HG03460 (cell line): ENCODE measurements at regions not wholly inside any gene's neighbourhood (a gene's known extent, or its start where the extent isn't known, plus 50 kb on each side); places are given as distances from the start of the nearest gene placed in this dataset.

Source experiments
- ATAC-seq: cut with Tn5 transposase; IDR thresholded peaks from one replicate; pipeline ENCODE4 v1.9.1; 2021; ENCODE audit not compliant: unreplicated experiment

DNA sequence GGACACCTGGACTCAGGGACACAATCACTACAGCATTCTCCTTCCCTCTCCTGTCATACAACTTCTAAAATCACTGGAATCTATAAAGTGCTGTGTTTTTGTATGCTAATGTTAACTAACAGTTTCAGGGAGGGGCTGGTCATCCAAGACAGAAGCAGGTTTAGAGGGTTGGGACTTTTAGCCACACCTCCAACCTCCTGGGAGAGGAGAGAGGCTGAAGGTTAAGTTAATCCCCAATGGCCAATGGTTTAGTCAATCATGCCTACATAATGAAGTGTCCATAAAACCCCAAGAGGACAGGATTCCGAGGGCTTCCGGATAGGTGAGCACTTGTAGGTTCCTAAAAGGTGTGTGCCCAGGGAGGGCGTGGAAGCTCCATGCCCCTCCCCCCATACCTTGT lies 219.3 kb upstream of the CTNNB1 start:
- no peak for ATAC-seq

DNA sequence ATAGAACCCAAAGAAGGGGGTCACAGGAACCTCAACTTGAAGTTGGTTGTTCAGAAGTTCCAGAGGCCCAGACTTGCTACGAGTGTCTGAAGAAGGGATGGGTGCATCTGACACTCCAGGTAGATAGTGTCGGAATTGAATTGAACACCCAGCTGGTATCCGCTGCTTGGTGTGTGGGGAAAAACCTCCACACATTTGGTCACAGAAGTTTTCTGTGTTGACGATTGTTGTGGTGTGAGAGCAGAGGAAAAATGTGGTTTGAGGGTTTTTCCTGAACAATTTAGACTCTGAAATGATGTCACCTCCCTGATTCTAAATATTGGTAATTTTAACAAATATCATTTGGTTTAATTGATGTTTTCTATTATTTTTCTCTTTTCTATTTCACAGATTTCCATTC lies 218.8 kb upstream of the CTNNB1 start:
- no peak for ATAC-seq

DNA sequence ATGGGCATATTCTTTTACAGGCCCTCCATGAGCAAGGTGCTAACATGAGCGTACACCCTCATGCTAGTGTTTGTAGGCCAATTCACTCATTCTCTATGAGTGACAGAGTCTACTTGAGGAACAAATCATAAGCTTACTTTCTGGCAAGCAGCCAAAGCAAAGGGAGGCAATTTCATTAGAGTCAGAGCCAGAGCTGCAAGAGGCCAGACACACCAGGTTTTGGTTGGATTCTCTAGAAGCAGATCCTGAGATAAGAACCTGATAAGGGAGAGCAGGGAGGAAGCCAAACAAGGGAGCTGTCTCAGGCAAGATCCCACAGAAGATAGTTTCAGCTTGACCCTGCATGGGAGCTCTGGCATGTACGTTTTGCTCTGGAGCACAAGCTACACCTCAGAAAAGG lies 214.1 kb upstream of the CTNNB1 start:
- ATAC-seq = no peak

DNA sequence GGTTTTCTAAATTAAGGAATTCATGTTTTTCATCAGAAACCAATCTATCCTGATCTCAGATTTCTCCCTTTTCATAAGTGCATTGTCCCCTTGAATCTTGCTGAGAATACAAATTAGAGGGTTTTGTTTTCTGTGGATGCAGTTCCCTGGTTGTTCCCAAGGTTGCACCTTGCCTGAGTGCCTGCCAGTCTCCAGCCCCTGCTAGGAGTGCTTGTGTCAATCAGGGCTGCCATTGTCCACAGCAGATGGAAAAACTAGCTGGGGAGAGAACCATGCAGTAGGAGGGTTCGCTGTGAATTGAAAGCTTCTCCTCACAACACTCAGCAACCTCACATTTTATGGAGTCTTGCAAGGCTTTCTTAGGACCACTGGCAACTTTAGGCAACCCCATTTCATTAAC lies 210.8 kb upstream of the CTNNB1 start:
- ATAC-seq = no peak

DNA sequence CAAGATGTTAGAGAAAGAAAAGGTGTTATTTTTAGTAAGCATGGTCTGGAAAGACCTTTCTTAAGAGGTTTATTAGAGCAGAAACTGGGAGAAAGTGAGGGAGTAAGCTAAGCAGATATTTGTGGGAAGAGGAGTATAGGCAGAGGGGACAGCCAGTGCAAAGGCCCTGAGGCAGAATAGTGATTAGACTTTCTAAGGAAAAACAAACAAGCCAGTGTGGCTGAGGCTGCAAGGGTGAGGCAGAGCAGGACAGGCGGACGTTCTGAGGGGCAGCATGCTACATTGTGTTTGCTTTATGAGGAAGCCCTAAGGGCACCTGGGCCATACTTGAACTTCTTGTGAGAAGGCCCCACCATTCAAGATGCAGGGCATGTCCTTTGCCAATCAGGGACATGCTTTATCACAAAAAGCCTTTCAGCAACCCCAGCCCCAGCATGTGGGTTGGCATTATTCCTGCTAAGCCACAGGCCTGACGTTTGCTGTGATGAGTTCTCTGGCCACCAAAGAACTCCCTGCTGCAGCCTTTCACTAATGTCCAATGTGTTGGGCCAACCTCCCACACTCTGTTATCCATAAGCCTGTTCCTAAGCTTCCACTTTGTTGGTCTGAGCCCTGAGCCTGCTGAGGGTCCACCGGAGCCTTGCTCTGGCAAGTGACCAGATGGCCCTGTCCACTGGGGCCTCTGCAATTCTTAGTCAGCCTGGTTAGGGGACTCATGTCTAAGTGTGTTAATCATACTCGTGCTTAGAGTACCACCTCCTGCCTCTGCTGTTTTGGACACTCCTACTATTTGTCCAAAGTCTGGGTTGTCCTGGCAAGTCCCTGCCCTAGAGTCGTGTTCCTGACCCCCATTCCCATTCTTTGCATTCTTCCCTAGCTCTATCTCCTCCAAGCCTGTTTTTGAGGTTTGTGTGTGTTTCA lies 209.9 kb upstream of the CTNNB1 start:
- no peak for ATAC-seq

DNA sequence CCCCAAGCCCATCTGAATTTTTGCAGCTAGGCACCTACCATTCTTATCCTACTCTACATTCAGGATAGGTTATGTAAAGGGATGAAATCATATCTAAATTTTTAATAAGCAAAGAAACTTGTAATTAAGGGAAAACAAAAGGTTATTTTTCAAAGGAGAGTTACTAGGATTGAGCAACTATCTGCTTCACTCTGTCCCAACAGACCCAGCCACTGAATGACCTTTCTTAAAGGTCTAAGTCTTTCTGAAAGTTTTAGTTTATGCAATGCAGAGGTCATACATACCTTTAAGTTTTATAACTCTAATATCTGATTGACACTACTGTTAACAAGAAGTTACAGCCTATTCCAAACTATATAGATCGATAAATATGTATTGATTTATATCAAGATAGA lies 209.2 kb upstream of the CTNNB1 start:
- no peak for ATAC-seq

DNA sequence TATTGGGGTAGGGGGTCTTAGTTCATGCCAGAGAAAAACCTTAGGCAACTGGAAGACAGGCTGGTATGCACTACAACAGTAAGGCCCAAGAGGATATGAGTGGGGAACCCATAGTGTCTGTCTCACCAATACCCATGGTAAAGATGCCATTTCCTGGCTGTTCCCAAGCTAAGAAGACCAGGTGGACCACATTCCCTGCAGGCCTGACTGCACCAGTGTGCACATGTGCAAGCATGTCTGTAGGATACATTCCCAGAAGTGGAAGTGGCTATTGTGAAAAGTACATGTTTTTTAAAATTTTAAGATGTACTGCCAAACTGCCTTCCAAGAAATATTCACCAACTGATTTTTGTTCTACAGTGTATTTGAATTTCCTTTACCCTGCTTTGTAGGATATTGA lies 207.3 kb upstream of the CTNNB1 start:
- ATAC-seq = no peak

DNA sequence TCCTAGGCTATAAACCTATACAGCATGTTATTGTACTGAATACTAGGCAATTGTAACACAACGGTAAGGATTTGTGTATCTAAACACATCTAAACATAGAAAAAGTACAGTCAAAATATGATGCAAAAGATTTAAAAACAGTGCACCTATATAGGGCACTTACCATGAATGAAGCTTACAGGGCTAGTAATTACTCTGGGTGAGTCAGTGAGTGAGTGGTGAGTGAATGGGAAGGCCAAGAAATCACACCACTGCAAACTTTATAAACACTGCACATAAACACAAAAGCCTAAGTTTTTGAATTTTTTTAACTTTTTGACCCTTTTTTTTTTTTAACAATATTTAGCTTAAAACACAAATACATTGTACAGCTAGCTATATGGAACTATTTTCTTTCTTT lies 204.7 kb upstream of the CTNNB1 start:
- no peak for ATAC-seq

DNA sequence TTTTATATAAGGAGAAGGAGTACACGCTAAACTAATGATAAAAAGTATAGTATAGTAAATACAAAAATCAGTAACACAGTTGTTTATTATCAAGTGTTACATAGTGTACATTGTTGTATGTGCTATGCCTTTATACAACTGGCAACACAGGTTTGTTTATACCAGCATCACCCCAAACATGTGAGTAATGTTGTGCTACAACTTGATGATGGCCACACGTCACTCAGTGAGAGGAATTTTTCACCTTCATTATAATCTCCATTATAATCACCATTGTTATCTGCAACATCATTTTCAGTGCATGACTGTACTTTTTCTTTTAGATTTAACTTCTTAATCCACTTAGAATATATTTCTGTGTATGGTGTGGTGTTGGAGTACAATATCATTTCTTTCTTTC lies 204.0 kb upstream of the CTNNB1 start:
- ATAC-seq = no peak

DNA sequence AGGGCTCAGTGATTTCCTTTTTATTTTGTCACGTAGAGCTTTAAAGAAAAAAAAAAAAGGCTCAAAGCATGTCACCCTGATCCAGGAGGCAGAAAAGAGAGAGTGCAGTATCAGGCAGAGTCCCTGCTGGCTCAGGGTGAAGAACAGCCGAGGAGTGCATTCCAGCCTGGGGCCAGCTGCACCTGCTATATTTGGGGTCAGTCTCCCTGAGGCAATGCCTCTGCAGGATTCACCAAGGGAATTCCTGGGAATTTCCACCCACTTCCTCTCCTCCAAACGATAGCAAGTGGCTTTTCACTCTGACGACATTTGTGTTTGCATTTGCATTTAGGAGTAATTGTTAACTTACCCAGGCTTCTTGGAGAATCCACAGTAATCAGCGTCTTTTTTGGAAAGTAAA lies 202.9 kb upstream of the CTNNB1 start:
- no peak for ATAC-seq

DNA sequence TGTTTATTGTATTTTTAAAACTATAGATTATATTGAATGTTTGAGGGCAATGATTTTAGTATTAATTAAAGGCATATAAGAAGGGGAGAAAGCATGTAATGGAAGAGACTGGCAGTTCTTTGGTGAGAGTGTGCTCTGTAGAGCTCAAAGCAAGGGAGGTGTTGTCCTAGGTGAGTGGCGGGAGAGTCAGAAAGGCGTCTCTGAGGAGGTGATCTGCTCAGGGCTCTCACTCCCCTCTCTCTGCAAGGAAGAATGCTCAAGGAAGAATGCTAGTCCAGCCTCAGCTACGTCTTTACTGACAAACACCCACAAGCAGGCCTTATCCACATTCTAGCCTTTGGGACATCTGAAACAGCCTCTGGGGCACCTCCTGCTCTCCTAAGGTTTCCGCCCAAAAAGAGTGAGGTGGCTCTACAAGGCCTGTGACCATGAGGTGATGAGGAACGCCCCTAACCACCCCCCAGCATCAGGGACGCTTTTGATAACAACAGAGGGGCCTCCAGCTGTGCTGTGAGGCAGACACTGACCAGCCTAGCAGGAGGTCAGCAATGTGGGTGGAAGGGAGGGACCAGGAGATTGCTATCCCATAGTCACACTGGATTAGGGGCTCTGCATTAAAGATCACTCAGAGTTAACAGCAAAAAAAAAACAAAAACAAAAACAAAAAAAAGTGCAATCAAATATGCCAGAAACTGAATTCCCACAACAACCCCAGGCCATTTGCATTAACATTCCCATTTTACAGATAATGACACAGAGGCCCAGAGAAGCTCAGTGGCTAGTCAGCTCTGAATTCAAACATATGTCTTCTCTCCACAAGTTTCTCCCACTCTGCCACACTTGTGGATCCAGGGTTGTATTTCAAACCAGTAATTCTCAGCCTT lies 202.2 kb upstream of the CTNNB1 start:
- no peak for ATAC-seq

DNA sequence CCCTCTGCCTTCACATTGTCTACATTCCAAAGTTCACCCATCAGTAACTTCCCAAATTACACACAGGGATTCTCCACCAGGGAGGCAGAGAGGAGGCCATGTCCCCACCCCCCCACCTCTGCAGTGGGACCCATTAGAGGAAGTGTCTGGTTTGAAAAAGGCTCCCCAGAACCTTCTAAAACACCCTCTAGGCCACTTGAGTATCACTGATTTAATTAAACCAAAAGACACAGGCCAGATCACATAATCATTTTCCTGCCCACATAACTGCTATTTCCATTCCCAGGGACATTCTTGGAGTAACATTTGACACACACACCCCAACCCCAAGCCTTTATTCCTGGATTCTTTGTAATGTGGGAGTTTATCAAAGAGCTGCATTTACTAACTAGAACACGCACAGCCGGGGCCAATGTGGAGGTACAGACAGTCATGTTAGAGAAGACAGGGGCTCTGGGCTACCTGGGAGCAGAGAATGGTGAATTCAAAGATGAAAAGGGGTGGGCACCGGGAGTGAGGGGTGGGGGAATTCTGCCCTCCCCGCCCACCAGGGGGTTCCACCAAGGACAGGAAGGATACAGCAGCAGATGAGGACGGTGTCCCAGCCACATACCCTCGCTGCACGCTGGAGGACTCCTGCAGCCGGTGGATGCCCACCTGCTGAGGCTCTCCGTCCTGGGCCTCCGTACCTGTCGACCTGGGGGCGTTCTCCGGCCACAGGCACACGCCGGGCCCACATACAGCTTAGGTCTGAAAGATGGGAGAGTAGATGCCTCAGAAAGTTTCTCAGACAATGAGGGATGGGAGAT lies 201.4 kb upstream of the CTNNB1 start:
- no peak for ATAC-seq

DNA sequence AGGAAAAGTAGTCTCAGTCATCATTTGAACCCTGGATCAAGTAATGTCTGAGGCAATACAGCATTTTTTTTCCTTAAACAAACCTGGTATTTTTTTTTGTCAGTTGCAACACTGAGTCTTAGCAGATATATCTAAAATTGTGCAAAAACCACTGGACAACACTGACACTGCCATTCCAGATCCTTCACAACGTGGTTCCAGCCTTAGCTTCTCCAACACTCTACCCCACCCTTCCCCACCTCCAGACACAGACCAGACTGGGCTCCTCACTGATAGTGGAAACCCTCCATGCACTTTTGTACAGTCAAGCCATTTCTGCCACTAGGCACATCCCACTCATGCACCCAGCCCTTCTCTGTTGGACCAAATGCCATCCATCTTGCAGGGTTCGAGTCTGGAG lies 199.6 kb upstream of the CTNNB1 start:
- ATAC-seq = no peak

DNA sequence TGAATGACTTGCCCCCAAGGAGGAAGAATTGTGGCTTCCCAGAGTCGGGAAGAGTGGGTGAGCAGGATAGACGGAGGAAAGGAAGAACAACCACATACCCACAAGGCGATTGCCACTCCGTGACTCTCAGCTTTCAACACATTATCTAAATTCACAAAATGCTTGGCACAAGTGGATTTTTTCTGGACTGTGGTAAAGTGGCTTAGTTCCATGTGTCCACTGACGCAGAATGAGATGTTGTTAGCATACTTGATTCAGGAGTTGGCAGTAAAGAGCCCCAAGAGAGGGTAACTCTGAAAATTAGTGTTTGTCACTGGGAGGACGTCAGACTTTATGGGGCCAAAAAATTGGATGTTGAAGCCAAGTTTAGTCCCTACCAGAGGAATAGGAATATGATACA lies 198.8 kb upstream of the CTNNB1 start:
- no peak for ATAC-seq

DNA sequence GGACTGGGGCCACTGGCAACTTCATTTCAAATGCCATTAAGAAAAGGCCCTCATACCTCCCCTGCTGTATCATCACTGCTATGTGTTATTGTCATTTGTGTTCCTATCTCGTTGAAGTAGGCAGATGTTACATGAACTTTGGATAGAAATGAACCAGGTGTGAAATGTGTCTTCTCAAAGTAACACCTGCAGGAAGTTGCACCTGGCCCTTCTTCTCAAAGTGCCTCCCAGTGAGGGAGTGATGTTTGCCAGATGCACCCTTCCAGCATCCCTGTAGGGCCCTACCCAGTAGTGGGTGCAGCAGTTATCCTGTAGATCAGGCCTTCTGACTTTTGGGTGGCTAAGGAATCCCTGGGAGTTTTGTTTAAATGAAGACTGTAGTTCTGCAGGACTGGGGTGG lies 197.7 kb upstream of the CTNNB1 start:
- no peak for ATAC-seq

DNA sequence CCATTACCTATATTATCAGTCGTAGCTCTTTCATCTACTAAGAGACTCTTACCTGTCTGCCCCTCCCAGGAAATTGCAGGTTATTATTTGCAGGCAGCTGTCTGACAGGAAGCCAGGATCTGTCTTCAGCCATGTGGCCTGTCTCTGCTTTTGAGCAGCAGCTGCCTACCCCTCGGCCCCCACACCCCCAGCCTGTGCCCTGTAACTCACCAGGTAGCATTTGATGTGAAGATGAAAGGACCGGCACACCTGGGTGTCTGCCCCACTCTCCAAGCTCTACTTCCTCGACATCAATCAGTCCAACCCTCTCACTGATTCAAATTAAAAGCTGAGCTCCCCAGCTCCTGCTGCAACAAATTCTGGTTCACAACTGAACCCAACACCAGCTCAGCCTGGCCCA lies 197.2 kb upstream of the CTNNB1 start:
- no peak for ATAC-seq

DNA sequence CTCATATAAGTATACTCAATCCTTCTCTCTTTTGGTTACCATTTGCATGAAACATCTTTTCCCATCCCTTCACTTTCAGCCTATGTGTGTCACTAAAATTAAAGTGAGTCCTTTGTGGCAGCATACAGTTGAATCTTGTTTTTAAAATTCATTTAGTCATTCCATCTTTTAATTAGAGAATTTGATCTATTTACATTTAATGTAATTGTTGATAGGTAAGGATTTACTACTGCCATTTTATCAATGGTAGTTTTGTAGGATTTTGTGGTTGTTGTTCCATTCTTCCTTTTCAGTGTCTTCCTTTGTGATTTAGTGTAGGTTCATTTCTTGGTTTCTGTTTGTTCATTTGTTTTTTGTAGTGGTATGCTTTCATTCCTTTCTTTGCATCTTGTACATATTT lies 191.9 kb upstream of the CTNNB1 start:
- no peak for ATAC-seq

DNA sequence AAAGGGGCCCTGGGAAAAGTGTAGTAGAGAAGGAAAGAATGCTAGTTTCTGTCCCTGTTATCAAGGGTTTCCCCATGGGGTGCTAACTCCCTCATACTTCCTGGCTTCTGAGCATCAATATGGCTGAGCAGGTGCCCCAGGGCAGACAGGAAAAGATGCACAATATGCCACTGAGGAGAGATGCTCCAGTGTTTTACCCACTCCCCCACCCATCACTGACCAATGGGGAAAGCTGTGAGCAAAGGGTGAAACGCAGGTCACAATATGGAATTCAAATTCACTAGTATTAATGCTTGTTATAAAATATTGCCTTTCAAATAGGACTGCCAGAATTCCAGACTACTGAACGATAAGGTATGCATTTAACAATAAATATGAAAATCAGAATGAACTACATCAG lies 187.5 kb upstream of the CTNNB1 start:
- no peak for ATAC-seq

DNA sequence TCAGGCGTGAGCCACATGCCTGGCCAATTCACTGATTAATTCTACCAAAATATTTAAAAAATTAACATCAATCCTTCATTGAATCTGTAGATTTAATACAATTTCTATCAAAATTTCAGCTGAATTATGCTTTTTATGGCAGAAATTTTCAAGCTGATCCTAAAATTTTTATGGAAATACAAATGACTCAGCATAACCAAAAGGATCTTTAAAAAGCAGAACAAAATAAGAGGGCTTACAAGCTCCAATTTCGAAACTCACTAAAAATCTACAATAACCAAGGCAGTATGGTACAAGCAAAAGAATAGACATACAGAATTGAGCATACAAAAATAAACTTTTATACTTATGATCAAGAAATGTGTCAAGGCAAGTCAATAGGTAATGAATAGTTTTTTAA lies 180.4 kb upstream of the CTNNB1 start:
- no peak for ATAC-seq

DNA sequence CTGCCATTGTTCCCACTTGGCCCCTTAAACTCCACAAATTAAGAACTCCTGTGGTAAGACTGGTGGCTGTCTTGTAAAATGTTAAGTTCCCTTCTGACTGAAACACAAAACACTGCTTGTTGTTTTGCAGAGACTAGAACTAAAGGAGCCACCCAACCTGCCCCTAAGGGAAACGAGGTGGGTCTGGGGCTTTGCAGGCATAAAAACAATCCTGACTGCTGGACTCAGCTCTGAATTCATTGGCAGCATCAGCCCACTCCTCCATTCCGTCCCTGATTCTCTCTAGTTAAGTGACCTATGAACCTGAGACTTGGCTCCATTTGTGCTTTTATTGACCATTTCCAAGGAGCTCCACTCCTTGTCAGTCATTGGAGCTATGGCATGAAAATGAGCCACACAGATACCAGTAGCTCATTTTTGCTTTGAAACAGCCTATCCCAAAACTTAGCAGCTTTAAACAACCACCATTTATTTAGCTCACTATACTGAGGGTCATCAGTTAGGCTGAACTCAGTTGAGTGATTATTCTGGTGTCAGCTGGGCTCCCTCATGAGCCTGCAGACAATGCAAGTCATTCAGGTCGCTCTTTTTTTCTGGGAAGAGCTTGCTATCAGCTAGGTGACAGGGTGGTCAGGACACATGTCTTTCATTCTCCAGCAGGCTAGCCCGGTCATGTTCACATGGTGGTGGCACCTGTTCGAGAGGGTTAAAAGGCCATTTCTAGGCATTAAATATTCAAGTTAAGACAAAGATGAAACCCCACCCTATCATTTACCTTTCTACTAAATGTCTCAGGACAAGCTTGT lies 175.1 kb upstream of the CTNNB1 start:
- no peak for ATAC-seq
